Progenitor cell of endocrine pancreas (in vitro differentiated cells): ENCODE measurements at regions not wholly inside any gene's neighbourhood (a gene's known extent, or its start where the extent isn't known, plus 50 kb on each side); places are given as distances from the start of the nearest gene placed in this dataset.

ENCODE experiments used
- DNase-seq: peaks from one replicate; pipeline ENCODE4 v3.0.0; 2021; ENCODE audit warnings: low spot score; ENCODE audit not compliant: unreplicated experiment
- H3K27ac Mint-ChIP-seq: 2 replicates; pipeline ENCODE4 v1.8.0; 2021; ENCODE audit warnings: mild to moderate bottlenecking, moderate library complexity, mixed read lengths
- H3K27me3 Mint-ChIP-seq: 2 replicates; pipeline ENCODE4 v1.8.0; 2021; ENCODE audit warnings: mixed read lengths
- H3K36me3 Mint-ChIP-seq: 2 replicates; pipeline ENCODE4 v1.8.0; 2022; ENCODE audit warnings: mixed read lengths; ENCODE audit not compliant: insufficient read depth
- H3K4me1 Mint-ChIP-seq: 2 replicates; pipeline ENCODE4 v1.8.0; 2021; ENCODE audit warnings: low read depth, mixed read lengths
- H3K4me3 Mint-ChIP-seq: 2 replicates; pipeline ENCODE4 v1.8.0; 2021; ENCODE audit warnings: low read depth, mild to moderate bottlenecking, moderate library complexity, mixed read lengths
- H3K9me3 Mint-ChIP-seq: 2 replicates; pipeline ENCODE4 v1.8.0; 2021; ENCODE audit warnings: low read depth, mixed read lengths
- CTCF ChIP-seq: fragments of 200-600 bp; sonication (generic); IDR thresholded peaks from one replicate; pipeline ENCODE4 v1.5.0; 2021; ENCODE audit warnings: antibody characterized with exemption, mild to moderate bottlenecking; ENCODE audit not compliant: unreplicated experiment

DNA sequence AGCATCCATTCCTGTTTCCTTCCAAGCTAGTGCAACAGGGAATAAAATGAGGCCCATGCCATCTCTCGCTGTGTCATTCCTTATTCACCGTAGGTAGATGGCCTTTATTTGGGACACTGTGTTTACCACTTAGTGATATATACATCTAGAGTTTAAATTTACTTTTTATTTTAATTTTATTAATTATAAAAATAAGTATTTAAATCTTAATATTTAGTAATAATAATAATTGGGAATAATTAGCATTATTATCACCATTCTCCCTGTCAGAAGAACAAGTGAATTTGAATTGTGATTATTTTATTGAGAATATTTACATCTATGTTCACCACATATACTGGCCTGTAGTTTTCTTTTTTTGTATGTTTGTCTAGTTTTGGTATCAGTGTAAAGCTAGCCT is 692.9 kb upstream of the KIF2B start:
- no peaks in the 10 kb centered on the region for H3K27me3 Mint-ChIP-seq
- H3K27ac Mint-ChIP-seq: no peak overlapping the region
- TF ChIP-seq CTCF: no peak
- H3K9me3 Mint-ChIP-seq: no peaks in the 10 kb centered on the region
- H3K4me3 Mint-ChIP-seq: no peak overlapping the region
- H3K36me3 Mint-ChIP-seq: no peaks in the 10 kb centered on the region
- H3K4me1 Mint-ChIP-seq: peaks cover 5% of the 10 kb centered on the region
- DNase-seq: no peak

DNA sequence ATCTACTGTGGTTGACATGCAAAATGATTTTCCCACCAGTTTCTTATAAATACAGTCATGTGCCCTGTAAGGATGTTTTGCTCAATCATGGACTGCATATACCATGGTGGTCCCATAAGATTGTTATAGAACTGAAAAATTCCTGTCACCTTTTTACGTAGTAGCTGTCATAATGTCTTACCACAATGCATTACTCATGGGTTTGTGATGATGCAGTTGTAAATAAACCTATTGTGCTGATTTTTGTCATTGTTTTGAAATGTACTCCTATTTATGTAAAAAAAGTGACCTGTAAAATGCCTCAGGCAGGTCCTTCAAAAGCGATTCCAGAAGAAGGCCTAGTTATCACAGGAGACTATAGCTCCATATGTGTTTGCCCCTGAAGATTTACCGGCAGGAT is 695.4 kb upstream of the KIF2B start:
- Mint-ChIP-seq H3K36me3 (no peaks in the 10 kb centered on the region), H3K9me3 (no peaks in the 10 kb centered on the region)
- no peak for TF ChIP-seq CTCF

GRCh38 chr17:53122966-53123365 is 699.8 kb upstream of the KIF2B start:
- no peaks in the 10 kb centered on the region for H3K36me3 Mint-ChIP-seq
- H3K4me3 Mint-ChIP-seq: no peak overlapping the region
- DNase-seq: no peak
- no peak overlapping the region for H3K27ac Mint-ChIP-seq
- H3K27me3 Mint-ChIP-seq: no peaks in the 10 kb centered on the region
- H3K4me1 Mint-ChIP-seq: peaks cover 9% of the 10 kb centered on the region
- no peak for TF ChIP-seq CTCF
- no peaks in the 10 kb centered on the region for H3K9me3 Mint-ChIP-seq

More for the DNA sequence above, 695.4 kb upstream of the KIF2B start:
- peaks cover 5% of the 10 kb centered on the region for H3K4me1 Mint-ChIP-seq
- H3K27ac Mint-ChIP-seq: no peak overlapping the region
- no peaks in the 10 kb centered on the region for H3K27me3 Mint-ChIP-seq
- DNase-seq: no peak
- no peak overlapping the region for H3K4me3 Mint-ChIP-seq

DNA sequence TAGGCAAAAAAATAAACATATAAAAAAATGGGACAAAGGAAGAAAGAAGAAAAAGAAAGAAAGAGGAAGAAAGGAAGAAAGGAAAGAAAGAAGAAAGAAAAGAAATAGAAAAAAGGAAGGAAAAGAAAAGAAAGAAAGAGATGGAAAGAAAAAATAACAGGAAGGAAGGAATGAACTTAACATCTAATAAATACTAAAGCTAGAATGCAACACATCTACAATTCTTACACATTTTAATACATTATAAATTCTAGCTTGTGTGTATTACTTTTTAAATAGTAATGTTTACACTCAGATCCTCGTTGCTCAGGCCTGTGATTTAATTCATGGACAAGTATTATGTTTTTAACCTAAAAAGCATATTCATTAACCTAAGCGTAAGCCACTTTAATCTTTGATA is 703.0 kb upstream of the KIF2B start:
- TF ChIP-seq CTCF: no peak
- H3K27me3 Mint-ChIP-seq: no peaks in the 10 kb centered on the region
- no peak overlapping the region for H3K27ac Mint-ChIP-seq
- no peak overlapping the region for H3K4me3 Mint-ChIP-seq
- H3K36me3 Mint-ChIP-seq: no peaks in the 10 kb centered on the region
- DNase-seq: no peak
- H3K9me3 Mint-ChIP-seq: peaks cover 18% of the 10 kb centered on the region
- H3K4me1 Mint-ChIP-seq: peaks cover 9% of the 10 kb centered on the region

DNA sequence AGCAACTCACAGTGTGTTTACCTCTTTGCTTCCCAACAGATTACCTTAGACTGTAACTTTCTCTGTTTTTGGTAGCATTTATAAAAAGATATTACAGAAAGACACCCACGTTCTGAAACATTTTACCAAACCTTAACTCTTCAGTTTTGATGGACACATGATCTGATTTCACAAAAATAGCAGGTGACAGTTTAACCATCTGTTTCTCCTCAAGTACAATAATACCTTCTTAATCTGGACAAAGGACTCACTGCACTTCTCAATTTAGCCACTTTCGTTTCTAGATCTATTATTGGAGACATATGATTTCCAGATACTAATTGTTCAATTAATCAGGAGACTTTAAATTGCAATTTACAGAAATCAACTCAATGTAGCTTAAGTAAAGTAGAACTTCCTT is 703.8 kb upstream of the KIF2B start:
- H3K9me3 Mint-ChIP-seq: peaks cover 18% of the 10 kb centered on the region
- no peaks in the 10 kb centered on the region for H3K36me3 Mint-ChIP-seq
- no peaks in the 10 kb centered on the region for H3K27me3 Mint-ChIP-seq
- H3K4me3 Mint-ChIP-seq: no peak overlapping the region
- no peak for DNase-seq
- no peak overlapping the region for H3K27ac Mint-ChIP-seq
- no peak for TF ChIP-seq CTCF
- H3K4me1 Mint-ChIP-seq: peaks cover 9% of the 10 kb centered on the region
